Cardiac muscle cell (in vitro differentiated cells and primary cell): ENCODE measurements at regions not wholly inside any gene's neighbourhood (a gene's known extent, or its start where the extent isn't known, plus 50 kb on each side); places are given as distances from the start of the nearest gene placed in this dataset.

Source experiments
- DNase-seq, 2 donors: peaks; one replicate each; pipeline versions ENCODE4 v3.0.0 to v3.0.0-alpha.2; 2010 to 2017; ENCODE audit warnings: low read depth in 1 of 2, low spot score in 1 of 2
- H3K27ac ChIP-seq: fragments of 200-600 bp; sonication (generic); 2 replicates; pipeline ENCODE4 v1.5.1; 2016
- H3K27me3 ChIP-seq: fragments of 200-600 bp; sonication (generic); 2 replicates; pipeline ENCODE4 v1.6.0; 2016; ENCODE audit warnings: control low read depth
- H3K36me3 ChIP-seq: fragments of 200-600 bp; sonication (generic); 2 replicates; pipeline ENCODE4 v1.5.1; 2016; ENCODE audit warnings: control low read depth
- H3K4me1 ChIP-seq: fragments of 200-600 bp; sonication (generic); 2 replicates; pipeline ENCODE4 v1.8.1; 2017; ENCODE audit warnings: low read depth, mild to moderate bottlenecking, mixed run types
- H3K4me3 ChIP-seq: fragments of 200-600 bp; sonication (generic); 2 replicates; pipeline ENCODE4 v1.5.1; 2016; ENCODE audit warnings: mild to moderate bottlenecking
- H3K9me3 ChIP-seq: fragments of 200-600 bp; sonication (generic); 2 replicates; pipeline ENCODE4 v1.5.1; 2017; ENCODE audit warnings: low read depth, mild to moderate bottlenecking, control low read depth
- CTCF ChIP-seq: IDR thresholded peaks from 2 replicates; pipeline ENCODE4 v1.5.1; 2012; ENCODE audit warnings: low read depth, mild to moderate bottlenecking, low read length

- Histone ChIP-seq H3K36me3 (no peaks in the 10 kb centered on the region), H3K4me3 (no peak overlapping the region), H3K4me1 (no peaks in the 10 kb centered on the region), H3K27me3 (no peaks in the 10 kb centered on the region), H3K27ac (no peak overlapping the region), H3K9me3 (no peaks in the 10 kb centered on the region)
- peak in 1 of 2 donors; percentile 56 for DNase-seq
- no peak for TF ChIP-seq CTCF
These were observed 125.6 kb upstream of the PAPPA start for GRCh38 chr9:116027951-116028350.

GRCh38 chr9:116030517-116030916, 123.1 kb upstream of the PAPPA start:
- TF ChIP-seq CTCF, result no peak
- Histone ChIP-seq H3K27me3 (no peaks in the 10 kb centered on the region), H3K36me3 (no peaks in the 10 kb centered on the region), H3K4me1 (no peaks in the 10 kb centered on the region), H3K9me3 (no peaks in the 10 kb centered on the region), H3K4me3 (no peak overlapping the region), H3K27ac (no peak overlapping the region)
- peak in 1 of 2 donors; percentile 29 for DNase-seq

GRCh38 chr9:116032683-116033440, 120.7 kb upstream of the PAPPA start:
- Histone ChIP-seq H3K27ac (no peak overlapping the region), H3K4me1 (no peaks in the 10 kb centered on the region), H3K4me3 (no peak overlapping the region), H3K9me3 (no peaks in the 10 kb centered on the region), H3K36me3 (no peaks in the 10 kb centered on the region), H3K27me3 (no peaks in the 10 kb centered on the region)
- no peak for TF ChIP-seq CTCF
- DNase-seq, result no peak

GRCh38 chr9:116039312-116039711, 114.3 kb upstream of the PAPPA start:
- no peak for DNase-seq
- no peak overlapping the region for H3K4me3 ChIP-seq
- no peak overlapping the region for H3K27ac ChIP-seq
- H3K27me3 ChIP-seq, result no peaks in the 10 kb centered on the region
- H3K4me1 ChIP-seq, result no peaks in the 10 kb centered on the region
- TF ChIP-seq CTCF, result no peak
- H3K36me3 ChIP-seq, result no peaks in the 10 kb centered on the region
- no peaks in the 10 kb centered on the region for H3K9me3 ChIP-seq

GRCh38 chr9:116039893-116040292, 113.7 kb upstream of the PAPPA start:
- Histone ChIP-seq H3K27ac (no peak overlapping the region), H3K9me3 (no peaks in the 10 kb centered on the region), H3K4me3 (no peak overlapping the region), H3K4me1 (no peaks in the 10 kb centered on the region), H3K27me3 (no peaks in the 10 kb centered on the region), H3K36me3 (no peaks in the 10 kb centered on the region)
- DNase-seq, result no peak
- TF ChIP-seq CTCF, result no peak
